ENCODE measurements at regions not wholly inside any gene's neighbourhood (a gene's known extent, or its start where the extent isn't known, plus 50 kb on each side); places are given as distances from the start of the nearest gene placed in this dataset.

- TF ChIP-seq, protein P1, sequence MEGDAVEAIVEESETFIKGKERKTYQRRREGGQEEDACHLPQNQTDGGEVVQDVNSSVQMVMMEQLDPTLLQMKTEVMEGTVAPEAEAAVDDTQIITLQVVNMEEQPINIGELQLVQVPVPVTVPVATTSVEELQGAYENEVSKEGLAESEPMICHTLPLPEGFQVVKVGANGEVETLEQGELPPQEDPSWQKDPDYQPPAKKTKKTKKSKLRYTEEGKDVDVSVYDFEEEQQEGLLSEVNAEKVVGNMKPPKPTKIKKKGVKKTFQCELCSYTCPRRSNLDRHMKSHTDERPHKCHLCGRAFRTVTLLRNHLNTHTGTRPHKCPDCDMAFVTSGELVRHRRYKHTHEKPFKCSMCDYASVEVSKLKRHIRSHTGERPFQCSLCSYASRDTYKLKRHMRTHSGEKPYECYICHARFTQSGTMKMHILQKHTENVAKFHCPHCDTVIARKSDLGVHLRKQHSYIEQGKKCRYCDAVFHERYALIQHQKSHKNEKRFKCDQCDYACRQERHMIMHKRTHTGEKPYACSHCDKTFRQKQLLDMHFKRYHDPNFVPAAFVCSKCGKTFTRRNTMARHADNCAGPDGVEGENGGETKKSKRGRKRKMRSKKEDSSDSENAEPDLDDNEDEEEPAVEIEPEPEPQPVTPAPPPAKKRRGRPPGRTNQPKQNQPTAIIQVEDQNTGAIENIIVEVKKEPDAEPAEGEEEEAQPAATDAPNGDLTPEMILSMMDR (IDR thresholded peaks at IDR 0.05) = no peak
- no peak for TF ChIP-seq POLR2A (IDR thresholded peaks at IDR 0.05)
These were observed 68.2 kb upstream of the ANO3 start for GRCh38 chr11:26263769-26264168.

Measured in adrenal gland (tissue), 5 donors.